ENCODE measurements at regions not wholly inside any gene's neighbourhood (a gene's known extent, or its start where the extent isn't known, plus 50 kb on each side); places are given as distances from the start of the nearest gene placed in this dataset.

DNA sequence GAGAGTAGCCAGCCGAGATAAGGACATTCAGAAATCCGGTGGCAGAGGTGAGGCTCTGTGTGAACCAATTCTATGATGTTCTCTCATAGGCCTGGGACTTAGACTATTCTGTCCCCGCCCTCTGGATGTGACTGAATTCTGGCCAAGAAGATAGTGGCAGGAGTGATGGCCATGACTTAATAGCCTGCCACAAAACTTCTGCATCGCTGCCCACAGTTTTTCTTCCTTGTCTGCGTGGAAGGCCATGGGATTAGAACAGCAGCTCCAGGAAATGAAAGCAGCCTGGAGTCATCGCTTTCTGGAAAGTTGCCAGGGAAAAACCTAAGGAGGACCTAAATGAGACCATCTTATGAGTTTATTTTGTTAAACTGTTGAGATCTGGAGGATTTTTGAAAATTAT lies 134.7 kb downstream of the F11 start:
- TF ChIP-seq, protein P1, sequence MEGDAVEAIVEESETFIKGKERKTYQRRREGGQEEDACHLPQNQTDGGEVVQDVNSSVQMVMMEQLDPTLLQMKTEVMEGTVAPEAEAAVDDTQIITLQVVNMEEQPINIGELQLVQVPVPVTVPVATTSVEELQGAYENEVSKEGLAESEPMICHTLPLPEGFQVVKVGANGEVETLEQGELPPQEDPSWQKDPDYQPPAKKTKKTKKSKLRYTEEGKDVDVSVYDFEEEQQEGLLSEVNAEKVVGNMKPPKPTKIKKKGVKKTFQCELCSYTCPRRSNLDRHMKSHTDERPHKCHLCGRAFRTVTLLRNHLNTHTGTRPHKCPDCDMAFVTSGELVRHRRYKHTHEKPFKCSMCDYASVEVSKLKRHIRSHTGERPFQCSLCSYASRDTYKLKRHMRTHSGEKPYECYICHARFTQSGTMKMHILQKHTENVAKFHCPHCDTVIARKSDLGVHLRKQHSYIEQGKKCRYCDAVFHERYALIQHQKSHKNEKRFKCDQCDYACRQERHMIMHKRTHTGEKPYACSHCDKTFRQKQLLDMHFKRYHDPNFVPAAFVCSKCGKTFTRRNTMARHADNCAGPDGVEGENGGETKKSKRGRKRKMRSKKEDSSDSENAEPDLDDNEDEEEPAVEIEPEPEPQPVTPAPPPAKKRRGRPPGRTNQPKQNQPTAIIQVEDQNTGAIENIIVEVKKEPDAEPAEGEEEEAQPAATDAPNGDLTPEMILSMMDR (IDR thresholded peaks at IDR 0.05 in 8 of 11, conservative IDR thresholded peaks at IDR 0.05 in 3 of 11), result no peak
- TF ChIP-seq POLR2A (IDR thresholded peaks at IDR 0.05) (no peak), POLR2AphosphoS5 (IDR thresholded peaks at IDR 0.05) (no peak)
